HEK293T (cell line): ENCODE measurements at regions not wholly inside any gene's neighbourhood (a gene's known extent, or its start where the extent isn't known, plus 50 kb on each side); places are given as distances from the start of the nearest gene placed in this dataset.

Source experiments
- CTCF ChIA-PET: fragments of 350-600 bp; formaldehyde crosslinking; extraction: SDS; loops from one replicate; lab custom pipeline; 2021; ENCODE audit warnings: antibody characterized with exemption, inconsistent platforms; lab: Yijun Ruan, JAX
- POLR2A ChIA-PET: fragments of 350-600 bp; formaldehyde crosslinking; extraction: SDS; loops from one replicate; lab custom pipeline; 2020; ENCODE audit warnings: antibody characterized with exemption, inconsistent platforms; lab: Yijun Ruan, JAX
- DNase-seq: peaks from one replicate; pipeline ENCODE4 v3.0.0; 2012; ENCODE audit warnings: mixed read lengths; ENCODE audit errors: extremely low spot score
- ARNT ChIP-seq: fragments of 450-650 bp; IDR thresholded peaks from 2 replicates; pipeline ENCODE4 v1.6.1; 2017; ENCODE audit warnings: mild to moderate bottlenecking
- BHLHE40 ChIP-seq: fragments of 450-650 bp; IDR thresholded peaks from 2 replicates; pipeline ENCODE4 v1.6.1; 2016; ENCODE audit warnings: mild to moderate bottlenecking, moderate library complexity, borderline replicate concordance
- CTBP1 ChIP-seq: fragments of 450-650 bp; IDR thresholded peaks from 2 replicates; pipeline ENCODE4 v1.6.1; 2016; ENCODE audit warnings: borderline replicate concordance
- ELF4 ChIP-seq: fragments of 450-650 bp; IDR thresholded peaks from 2 replicates; pipeline ENCODE4 v1.6.1; 2017; ENCODE audit warnings: antibody characterized with exemption
- FOXA1 ChIP-seq: fragments of 450-650 bp; IDR thresholded peaks from 2 replicates; pipeline ENCODE4 v1.6.1; 2016; ENCODE audit warnings: mild to moderate bottlenecking
- FOXK2 ChIP-seq: fragments of 450-650 bp; IDR thresholded peaks from 2 replicates; pipeline ENCODE4 v1.6.1; 2016; ENCODE audit warnings: mild to moderate bottlenecking
- FOXM1 ChIP-seq: fragments of 450-650 bp; IDR thresholded peaks from 2 replicates; pipeline ENCODE4 v1.6.1; 2017; ENCODE audit warnings: mild to moderate bottlenecking, borderline replicate concordance
- HDGF ChIP-seq: fragments of 450-650 bp; IDR thresholded peaks from 2 replicates; pipeline ENCODE4 v1.6.1; 2017; ENCODE audit warnings: antibody characterized with exemption, borderline replicate concordance
- L3MBTL2 ChIP-seq: fragments of 450-650 bp; conservative IDR thresholded peaks from 2 replicates; pipeline ENCODE4 v1.6.1; 2016; ENCODE audit warnings: mild to moderate bottlenecking
- LEF1 ChIP-seq: fragments of 450-650 bp; IDR thresholded peaks from 2 replicates; pipeline ENCODE4 v1.6.1; 2017; ENCODE audit warnings: mild to moderate bottlenecking, borderline replicate concordance
- NFRKB ChIP-seq: fragments of 450-650 bp; IDR thresholded peaks from 2 replicates; pipeline ENCODE4 v1.6.1; 2016; ENCODE audit warnings: mild to moderate bottlenecking, moderate library complexity
- SP1 ChIP-seq: fragments of 450-650 bp; IDR thresholded peaks from 2 replicates; pipeline ENCODE4 v1.6.1; 2017
- SUZ12 ChIP-seq: fragments of 450-650 bp; IDR thresholded peaks from 2 replicates; pipeline ENCODE4 v1.6.1; 2016; ENCODE audit warnings: mild to moderate bottlenecking
- TARDBP ChIP-seq: fragments of 450-650 bp; IDR thresholded peaks from 2 replicates; pipeline ENCODE4 v1.6.1; 2016
- ZNF384 ChIP-seq: fragments of 450-650 bp; IDR thresholded peaks from 2 replicates; pipeline ENCODE4 v1.6.1; 2016
- TF ChIP-seq, protein P1 (sequence below): fragments of 450-650 bp; IDR thresholded peaks from 2 replicates; pipeline ENCODE4 v1.6.1; 2016

DNA sequence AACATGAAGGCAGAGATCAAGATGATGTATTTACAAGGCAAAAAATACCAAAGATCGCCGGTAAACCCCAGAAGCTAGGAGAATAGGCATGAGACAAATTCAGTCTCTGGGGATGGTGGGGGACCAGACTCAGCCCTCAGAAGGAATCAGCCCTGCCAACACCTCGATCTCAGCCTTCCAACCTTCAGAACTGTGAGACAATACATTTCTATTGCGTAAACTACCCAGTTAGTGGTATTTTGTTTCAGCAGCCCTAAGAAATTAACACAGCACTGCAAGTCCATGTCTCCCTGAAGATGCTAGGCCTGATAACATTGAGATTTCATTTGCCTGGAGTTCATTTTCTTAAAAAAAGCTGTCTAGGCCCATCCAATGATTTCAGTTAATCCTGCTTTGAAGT, 622.5 kb downstream of the PTPRC start:
- ChIA-PET POLR2A (no interaction called here), CTCF (no interaction called here)
- no peak for DNase-seq
- TF ChIP-seq FOXK2 (no peak), SUZ12 (no peak), FOXM1 (no peak), CTBP1 (no peak), ARNT (no peak), TARDBP (no peak), L3MBTL2 (no peak), HDGF (no peak), LEF1 (no peak), SP1 (no peak), BHLHE40 (no peak), FOXA1 (no peak), ELF4 (no peak), ZNF384 (no peak)
- TF ChIP-seq, protein P1, sequence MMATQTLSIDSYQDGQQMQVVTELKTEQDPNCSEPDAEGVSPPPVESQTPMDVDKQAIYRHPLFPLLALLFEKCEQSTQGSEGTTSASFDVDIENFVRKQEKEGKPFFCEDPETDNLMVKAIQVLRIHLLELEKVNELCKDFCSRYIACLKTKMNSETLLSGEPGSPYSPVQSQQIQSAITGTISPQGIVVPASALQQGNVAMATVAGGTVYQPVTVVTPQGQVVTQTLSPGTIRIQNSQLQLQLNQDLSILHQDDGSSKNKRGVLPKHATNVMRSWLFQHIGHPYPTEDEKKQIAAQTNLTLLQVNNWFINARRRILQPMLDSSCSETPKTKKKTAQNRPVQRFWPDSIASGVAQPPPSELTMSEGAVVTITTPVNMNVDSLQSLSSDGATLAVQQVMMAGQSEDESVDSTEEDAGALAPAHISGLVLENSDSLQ: no peak

DNA sequence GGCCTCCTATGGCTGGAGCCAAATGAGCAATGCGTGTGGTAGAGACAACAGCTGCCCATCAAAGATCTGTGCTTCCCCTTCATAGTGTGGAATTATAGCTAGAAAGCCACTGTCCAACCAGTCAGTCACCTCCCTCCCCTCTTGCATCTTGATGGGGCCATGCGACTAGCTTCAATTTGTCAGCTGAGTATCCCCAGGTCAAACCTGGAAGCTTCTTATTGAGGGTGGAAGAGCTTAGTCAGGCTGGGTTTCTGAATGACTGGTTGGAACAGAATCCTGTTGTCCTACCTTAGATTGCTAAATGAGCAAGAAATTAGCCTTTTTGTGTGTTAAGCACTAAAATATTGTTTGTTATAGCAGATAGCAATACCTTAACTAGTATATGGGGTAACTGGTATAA, 625.4 kb downstream of the PTPRC start:
- CTCF ChIA-PET: no interaction called here

DNA sequence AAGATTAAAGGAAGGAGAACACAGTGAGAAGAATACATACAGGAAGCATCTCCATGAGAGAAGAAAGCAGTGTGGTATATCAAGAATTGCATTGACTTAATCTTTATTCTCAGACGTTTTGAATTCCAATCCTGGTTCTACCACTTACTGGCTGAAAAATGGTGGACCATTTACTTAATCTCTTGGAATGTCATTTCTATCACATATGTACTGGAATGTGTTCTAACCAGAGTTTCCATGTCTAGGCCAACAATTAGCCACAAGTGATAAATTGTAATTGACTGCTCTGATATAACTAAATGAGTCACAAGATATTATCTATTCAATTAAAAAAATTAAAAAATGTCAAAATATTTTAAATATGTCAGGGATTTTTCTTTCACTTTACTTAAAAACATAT, 626.1 kb downstream of the PTPRC start:
- CTCF ChIA-PET: no interaction called here
- TF ChIP-seq HDGF (no peak), ELF4 (no peak), ZNF384 (no peak), SUZ12 (no peak), BHLHE40 (no peak), LEF1 (no peak), FOXM1 (no peak), FOXA1 (no peak), ARNT (no peak), CTBP1 (no peak), SP1 (no peak), FOXK2 (no peak), TARDBP (no peak), NFRKB (no peak), L3MBTL2 (no peak)
- TF ChIP-seq, protein P1: no peak
- POLR2A ChIA-PET: no interaction called here
- no peak for DNase-seq

More for the DNA sequence above, 625.4 kb downstream of the PTPRC start:
- DNase-seq: no peak
- POLR2A ChIA-PET: no interaction called here
- TF ChIP-seq FOXK2 (no peak), ELF4 (no peak), L3MBTL2 (no peak), SP1 (no peak), HDGF (no peak), BHLHE40 (no peak)

DNA sequence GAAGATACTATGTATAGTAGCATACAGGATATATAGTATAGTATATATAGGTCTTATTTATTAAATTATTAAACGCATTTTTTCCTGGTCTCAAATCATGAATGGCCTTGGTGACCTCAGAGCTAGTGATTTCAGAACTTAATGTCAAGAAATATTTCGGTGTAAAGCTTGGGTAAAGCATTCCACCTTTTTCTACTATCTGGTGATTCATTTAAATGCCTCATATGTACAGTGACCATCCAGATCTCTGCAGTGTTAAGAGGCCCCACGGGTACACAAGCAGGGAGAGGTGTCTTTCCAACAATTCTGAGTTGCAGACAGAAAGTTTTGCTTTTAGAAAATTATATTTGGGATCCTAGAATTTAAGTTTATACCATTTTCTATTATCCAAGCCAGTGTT, 626.5 kb downstream of the PTPRC start:
- TF ChIP-seq L3MBTL2 (no peak), FOXA1 (no peak), ELF4 (no peak), SUZ12 (no peak), FOXM1 (no peak)

DNA sequence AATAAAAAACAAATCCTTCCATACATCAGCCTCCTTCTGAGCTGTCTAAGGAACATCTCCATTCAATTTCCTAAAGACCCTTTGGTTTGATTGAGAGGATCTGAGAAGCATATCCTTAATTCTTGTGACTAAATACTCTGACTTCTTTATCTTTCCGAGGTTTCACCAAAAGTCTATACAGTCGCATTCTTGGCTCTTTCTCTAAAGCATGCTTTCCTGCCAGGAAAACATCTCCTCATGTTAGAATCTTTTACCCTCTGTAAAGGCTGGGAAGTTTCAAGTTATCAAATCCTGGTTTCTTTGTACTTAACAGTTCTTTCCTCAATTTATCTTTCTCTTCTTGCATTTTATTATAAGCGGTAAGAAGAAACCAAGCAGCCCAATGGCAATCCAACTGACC, 630.4 kb downstream of the PTPRC start:
- POLR2A ChIA-PET: no interaction called here
- CTCF ChIA-PET: no interaction called here
- DNase-seq: no peak
- TF ChIP-seq FOXK2: no peak
- no peak for TF ChIP-seq NFRKB
- no peak for TF ChIP-seq TARDBP
- TF ChIP-seq BHLHE40: no peak
- no peak for TF ChIP-seq ZNF384
- no peak for TF ChIP-seq L3MBTL2
- no peak for TF ChIP-seq FOXM1
- TF ChIP-seq, protein P1: no peak
- no peak for TF ChIP-seq ARNT
- no peak for TF ChIP-seq FOXA1
- TF ChIP-seq SUZ12: no peak
- no peak for TF ChIP-seq ELF4
- no peak for TF ChIP-seq HDGF
- TF ChIP-seq SP1: no peak
- TF ChIP-seq LEF1: no peak

More for the DNA sequence above, 626.5 kb downstream of the PTPRC start:
- ChIA-PET POLR2A (no interaction called here), CTCF (no interaction called here)
- DNase-seq: no peak

DNA sequence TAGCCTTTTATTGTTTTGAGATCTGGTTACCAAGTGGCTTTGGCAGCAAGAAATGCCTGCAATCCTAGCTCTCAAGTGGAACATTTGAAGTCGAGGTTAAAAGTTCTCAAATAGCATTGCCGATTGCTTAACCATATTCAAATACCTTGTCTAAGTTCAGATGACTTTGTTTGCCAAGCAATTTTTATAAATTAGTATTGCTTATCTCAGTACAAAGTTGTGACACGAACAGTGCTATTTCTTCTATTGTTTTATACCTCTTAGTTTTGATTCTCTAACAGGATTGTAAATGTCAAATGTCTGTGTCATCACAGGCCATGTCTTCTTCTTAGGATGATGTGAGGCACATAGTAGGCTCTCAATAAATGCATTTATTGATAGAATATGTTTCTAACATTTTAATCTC, 633.3 kb downstream of the PTPRC start:
- ChIA-PET CTCF (no interaction called here), POLR2A (no interaction called here)

DNA sequence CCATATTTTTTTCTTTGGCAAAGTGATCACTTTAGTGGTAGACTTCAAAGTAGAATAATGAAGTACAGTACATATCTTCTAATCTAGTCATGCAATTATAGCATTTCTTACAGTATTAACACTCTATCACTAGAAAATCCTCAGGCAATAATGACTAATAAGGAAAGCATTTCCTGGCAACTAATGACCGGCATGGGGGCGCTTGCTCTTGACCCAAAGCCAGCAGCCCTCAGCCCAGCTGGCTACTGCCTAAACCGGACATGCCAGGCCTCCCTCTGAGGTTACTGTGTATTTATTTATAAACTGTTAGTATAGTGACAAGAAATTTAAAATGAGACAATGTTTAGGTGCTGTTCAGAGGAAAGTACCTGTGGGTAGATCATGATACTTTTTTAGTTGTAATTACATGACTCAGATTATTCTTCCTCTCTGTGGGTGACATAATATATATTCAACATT, 633.8 kb downstream of the PTPRC start:
- TF ChIP-seq FOXA1: no peak
- no peak for TF ChIP-seq ZNF384
- TF ChIP-seq SP1: no peak
- TF ChIP-seq TARDBP: no peak
- no peak for TF ChIP-seq L3MBTL2
- no peak for TF ChIP-seq FOXK2
- no peak for TF ChIP-seq FOXM1
- TF ChIP-seq SUZ12: no peak
- no peak for TF ChIP-seq ARNT
- no peak for TF ChIP-seq NFRKB
- TF ChIP-seq HDGF: no peak
- TF ChIP-seq LEF1: no peak
- no peak for TF ChIP-seq BHLHE40
- TF ChIP-seq, protein P1: no peak
- TF ChIP-seq CTBP1: no peak
- no peak for TF ChIP-seq ELF4
- CTCF ChIA-PET: no interaction called here
- POLR2A ChIA-PET: no interaction called here
- DNase-seq: no peak

More for the DNA sequence above, 633.3 kb downstream of the PTPRC start:
- no peak for DNase-seq
- TF ChIP-seq SUZ12 (no peak), ELF4 (no peak), ZNF384 (no peak), CTBP1 (no peak), L3MBTL2 (no peak), FOXK2 (no peak)
